ENCODE measurements at regions not wholly inside any gene's neighbourhood (a gene's known extent, or its start where the extent isn't known, plus 50 kb on each side); places are given as distances from the start of the nearest gene placed in this dataset.

- no peak overlapping the region for H3K4me3 ChIP-seq
- DNase-seq (no peak), ATAC-seq (no peak)
- intact Hi-C loops (cut with DNase I) = no loop called here
- no peak overlapping the region for H3K27ac ChIP-seq
- H3K9me3 ChIP-seq = no peaks in the 10 kb centered on the region
- H3K27me3 ChIP-seq (ENCODE audit: insufficient read depth in 3 of 3, low read length in 2 of 3) = no peaks in the 10 kb centered on the region
- H3K36me3 ChIP-seq (ENCODE audit: insufficient read depth in 1 of 2, low read depth in 1 of 2) = no peaks in the 10 kb centered on the region
- TF ChIP-seq CTCF (IDR thresholded peaks at IDR 0.05) = no peak
- WGBS, 3 donors = 81 to 89% (median 84%) methylated on average over 2 of the region's 2 CpGs
- H3K4me1 ChIP-seq = no peaks in the 10 kb centered on the region
These were observed 265.5 kb downstream of the SKAP2 start for GRCh38 chr7:26598867-26599266.

GRCh38 chr7:26599982-26600381 is 264.4 kb downstream of the SKAP2 start:
- intact Hi-C loops (cut with DNase I) = no loop called here
- WGBS, 3 donors = 85 to 92% (median 92%) methylated on average over 7 of the region's 7 CpGs
- Histone ChIP-seq H3K27ac (no peak overlapping the region), H3K4me1 (no peaks in the 10 kb centered on the region), H3K36me3 (ENCODE audit: insufficient read depth in 1 of 2, low read depth in 1 of 2) (no peaks in the 10 kb centered on the region), H3K4me3 (no peak overlapping the region), H3K27me3 (ENCODE audit: insufficient read depth in 3 of 3, low read length in 2 of 3) (no peaks in the 10 kb centered on the region), H3K9me3 (no peaks in the 10 kb centered on the region)
- DNase-seq (no peak), ATAC-seq (no peak)
- TF ChIP-seq CTCF (IDR thresholded peaks at IDR 0.05) = no peak

GRCh38 chr7:26600411-26600810 is 264.0 kb downstream of the SKAP2 start:
- WGBS, 3 donors = 76 to 97% (median 79%) methylated on average over 3 of the region's 3 CpGs
- Histone ChIP-seq H3K9me3 (no peaks in the 10 kb centered on the region), H3K27ac (no peak overlapping the region), H3K4me3 (no peak overlapping the region), H3K27me3 (ENCODE audit: insufficient read depth in 3 of 3, low read length in 2 of 3) (no peaks in the 10 kb centered on the region), H3K36me3 (ENCODE audit: insufficient read depth in 1 of 2, low read depth in 1 of 2) (no peaks in the 10 kb centered on the region), H3K4me1 (no peaks in the 10 kb centered on the region)
- intact Hi-C loops (cut with DNase I) = no loop called here
- TF ChIP-seq CTCF (IDR thresholded peaks at IDR 0.05) = no peak
- DNase-seq (no peak), ATAC-seq (no peak)

- no peak overlapping the region for H3K27ac ChIP-seq
- no peak for TF ChIP-seq CTCF (IDR thresholded peaks at IDR 0.05)
- no peak overlapping the region for H3K4me3 ChIP-seq
- H3K36me3 ChIP-seq (ENCODE audit: insufficient read depth in 1 of 2, low read depth in 1 of 2) = no peaks in the 10 kb centered on the region
- H3K9me3 ChIP-seq = no peaks in the 10 kb centered on the region
- DNase-seq (no peak), ATAC-seq (peak in 3 of 4 donors; percentile 10 to 60 (median 48))
- intact Hi-C loops (cut with DNase I) = no loop called here
- H3K4me1 ChIP-seq = no peaks in the 10 kb centered on the region
- H3K27me3 ChIP-seq (ENCODE audit: insufficient read depth in 3 of 3, low read length in 2 of 3) = no peaks in the 10 kb centered on the region
These were observed 260.8 kb downstream of the SKAP2 start for GRCh38 chr7:26603631-26604030.

- no peak for TF ChIP-seq CTCF (IDR thresholded peaks at IDR 0.05)
- DNase-seq (no peak), ATAC-seq (no peak)
- no peak overlapping the region for H3K27ac ChIP-seq
- 77 to 86% (median 81%) methylated on average over 6 of the region's 6 CpGs for WGBS, 3 donors
- intact Hi-C loops (cut with DNase I) = no loop called here
- no peaks in the 10 kb centered on the region for H3K36me3 ChIP-seq (ENCODE audit: insufficient read depth in 1 of 2, low read depth in 1 of 2)
- H3K27me3 ChIP-seq (ENCODE audit: insufficient read depth in 3 of 3, low read length in 2 of 3) = peaks cover 0 to 3% (median 0%) of the 10 kb centered on the region in 3 donors
- H3K9me3 ChIP-seq = no peaks in the 10 kb centered on the region
- H3K4me3 ChIP-seq = no peak overlapping the region
- H3K4me1 ChIP-seq = no peaks in the 10 kb centered on the region
These were observed 256.0 kb downstream of the SKAP2 start for GRCh38 chr7:26608402-26608801.
